Choroid plexus epithelial cell (primary cell): ENCODE measurements at regions not wholly inside any gene's neighbourhood (a gene's known extent, or its start where the extent isn't known, plus 50 kb on each side); places are given as distances from the start of the nearest gene placed in this dataset.

Experiments used
- DNase-seq: peaks from one replicate; pipeline ENCODE4 v3.0.0-alpha.2; 2010; ENCODE audit warnings: low read depth
- H3K4me3 ChIP-seq: 2 replicates; pipeline ENCODE4 v1.5.1; 2011; ENCODE audit warnings: low read depth, mild to moderate bottlenecking, control low read depth, low read length, moderate library complexity
- CTCF ChIP-seq: conservative IDR thresholded peaks from 2 replicates; pipeline ENCODE4 v1.5.1; 2011; ENCODE audit warnings: low read depth, mild to moderate bottlenecking, control low read depth, inconsistent platforms, low read length, moderate library complexity

GRCh38 chr14:48686650-48687049, 899.5 kb downstream of the RPS29 start:
- no peak for DNase-seq
- H3K4me3 ChIP-seq = no peak overlapping the region
- TF ChIP-seq CTCF = no peak

GRCh38 chr14:48672506-48672905, 913.7 kb downstream of the RPS29 start:
- H3K4me3 ChIP-seq = no peak overlapping the region
- no peak for TF ChIP-seq CTCF
- DNase-seq = no peak

- TF ChIP-seq CTCF = no peak
- DNase-seq = no peak
- no peak overlapping the region for H3K4me3 ChIP-seq
Measured at GRCh38 chr14:48670939-48671338, 915.2 kb downstream of the RPS29 start.

- no peak overlapping the region for H3K4me3 ChIP-seq
- TF ChIP-seq CTCF = no peak
- DNase-seq = peak; percentile 0
Measured at GRCh38 chr14:48665077-48665784, 920.9 kb downstream of the RPS29 start.

GRCh38 chr14:48643241-48643640, 942.9 kb downstream of the RPS29 start:
- no peak overlapping the region for H3K4me3 ChIP-seq
- no peak for DNase-seq
- TF ChIP-seq CTCF = no peak

GRCh38 chr14:48628870-48629269, 953.5 kb upstream of the MDGA2 start:
- no peak overlapping the region for H3K4me3 ChIP-seq
- no peak for TF ChIP-seq CTCF
- DNase-seq = no peak

- no peak for TF ChIP-seq CTCF
- DNase-seq = no peak
- no peak overlapping the region for H3K4me3 ChIP-seq
Measured at GRCh38 chr14:48622980-48623379, 947.6 kb upstream of the MDGA2 start.
